NCI-H2227 (cell line): ENCODE measurements at regions not wholly inside any gene's neighbourhood (a gene's known extent, or its start where the extent isn't known, plus 50 kb on each side); places are given as distances from the start of the nearest gene placed in this dataset.
"Not testable (repeated sequence)": the region's sequence is repeated elsewhere in the genome, so short reads cannot be mapped to it uniquely, and the experiment has no call there.

Source experiments
- DNase-seq: peaks from one replicate; lab custom pipeline; 2025; ENCODE audit not compliant: unreplicated experiment; lab: John Stamatoyannopoulos, UW

DNA sequence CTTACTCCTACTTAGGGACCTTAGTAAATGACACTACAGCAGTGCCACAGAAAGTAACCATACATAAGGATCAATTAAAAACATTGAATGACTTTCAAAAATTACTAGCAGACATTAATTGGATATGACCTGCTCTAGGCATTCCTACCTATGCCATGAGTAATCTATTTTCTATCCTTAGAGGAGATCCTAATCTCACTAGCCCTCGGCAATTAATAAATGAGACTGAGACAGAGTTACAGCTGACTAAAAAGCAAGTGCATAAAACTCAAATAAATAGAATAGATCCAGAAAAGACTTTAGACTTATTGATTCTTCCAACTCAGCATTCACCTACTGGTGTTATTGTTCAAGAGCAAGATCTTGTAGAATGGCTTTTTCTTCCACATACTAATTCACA is 141.1 kb upstream of the ZNF91 start:
- not testable (repeated sequence) for DNase-seq

DNA sequence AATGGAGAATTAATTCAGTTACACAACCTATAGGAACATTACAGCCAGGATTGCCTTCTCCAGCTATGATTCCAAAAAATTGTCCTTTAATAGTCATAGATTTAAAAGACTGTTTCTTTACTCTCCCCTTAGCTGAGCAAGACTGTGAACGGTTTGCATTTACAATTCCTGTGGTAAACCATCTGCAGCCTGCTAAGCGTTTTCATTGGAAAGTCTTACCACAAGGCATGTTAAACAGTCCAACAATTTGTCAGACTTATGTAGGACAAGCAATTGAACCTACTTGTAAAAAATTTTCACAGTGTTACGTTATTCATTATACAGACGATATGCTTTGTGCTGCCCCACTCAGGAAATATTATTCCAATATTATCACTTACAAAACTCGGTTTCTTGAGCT is 140.6 kb upstream of the ZNF91 start:
- DNase-seq = not testable (repeated sequence)

DNA sequence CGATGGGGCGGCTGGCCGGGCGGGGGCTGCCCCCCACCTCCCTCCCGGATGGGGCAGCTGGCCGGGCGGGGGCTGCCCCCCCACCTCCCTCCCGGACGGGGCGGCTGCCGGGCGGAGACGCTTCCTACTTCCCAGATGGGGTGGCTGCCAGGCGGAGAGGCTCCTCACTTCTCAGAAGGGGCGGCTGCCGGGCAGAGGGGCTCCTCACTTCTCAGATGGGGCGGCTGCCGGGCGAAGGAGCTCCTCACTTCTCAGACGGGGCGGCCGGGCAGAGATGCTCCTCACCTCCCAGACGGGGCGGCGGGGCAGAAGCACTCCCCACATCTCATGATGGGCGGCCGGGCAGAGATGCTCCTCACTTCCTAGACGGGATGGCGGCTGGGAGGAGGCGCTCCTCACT is 138.2 kb upstream of the ZNF91 start:
- DNase-seq = not testable (repeated sequence)

DNA sequence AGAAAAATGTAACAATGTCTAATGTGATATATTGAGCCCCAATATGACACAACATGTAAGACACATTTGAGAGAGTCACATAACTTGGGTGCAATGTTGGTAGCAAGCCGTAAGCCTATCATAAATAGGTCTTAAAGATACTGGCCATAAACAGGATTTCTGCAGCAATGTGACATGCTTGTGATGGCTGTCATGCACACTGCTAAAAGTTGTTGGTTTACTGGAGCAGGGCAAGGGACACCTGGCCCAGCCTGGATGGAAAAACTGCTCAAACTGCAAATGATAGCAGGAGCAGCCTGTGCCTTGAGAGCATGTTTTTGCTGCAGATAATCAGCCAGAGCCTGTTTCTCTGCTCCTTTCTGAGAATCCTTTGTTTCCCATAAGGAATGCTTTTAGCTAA is 136.7 kb upstream of the ZNF91 start:
- DNase-seq = no peak

DNA sequence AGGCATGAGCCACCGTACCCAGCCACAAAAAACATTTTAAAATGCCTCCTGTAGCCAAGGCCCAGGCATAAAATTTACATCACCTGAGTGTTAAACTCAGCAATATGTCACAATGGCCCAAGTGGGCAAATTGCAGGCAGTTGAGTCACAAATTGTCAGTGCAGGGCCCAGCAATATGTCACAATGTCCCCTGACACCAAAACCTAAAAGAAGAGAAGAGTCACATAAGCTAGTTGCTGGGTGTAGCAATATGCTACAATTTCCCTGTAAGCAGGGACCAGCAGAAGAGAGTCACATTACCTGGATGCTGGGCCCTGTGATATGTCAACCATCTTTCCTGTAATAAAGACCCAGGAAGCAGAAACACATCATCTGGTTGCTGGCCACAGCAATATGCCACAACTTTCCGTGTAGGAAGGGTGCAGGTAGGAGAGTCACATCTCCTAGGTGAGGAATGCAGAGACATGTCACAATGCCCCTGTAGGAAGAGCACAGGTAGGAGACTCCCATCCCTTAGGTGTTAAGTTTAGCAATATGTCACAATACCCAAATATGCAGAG is 136.0 kb upstream of the ZNF91 start:
- DNase-seq = no peak

DNA sequence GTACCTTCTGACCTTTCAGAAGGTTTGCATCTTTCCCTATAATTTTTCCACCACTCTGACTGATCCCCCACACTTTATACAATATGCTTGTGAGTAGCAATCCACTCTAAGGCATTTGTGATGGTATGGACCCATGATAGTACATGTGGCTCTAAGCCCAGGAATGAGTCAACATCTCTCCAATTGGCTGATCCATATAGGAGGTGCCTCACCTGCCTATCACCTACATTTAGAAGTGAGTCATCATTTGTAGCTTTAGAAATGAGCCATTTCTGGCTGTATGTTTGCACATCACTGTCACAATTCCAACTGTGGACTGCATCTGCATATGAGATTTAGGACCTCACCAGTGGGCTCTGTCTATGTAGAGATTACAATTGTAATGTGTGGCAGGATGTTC is 133.1 kb upstream of the ZNF91 start:
- no peak for DNase-seq

DNA sequence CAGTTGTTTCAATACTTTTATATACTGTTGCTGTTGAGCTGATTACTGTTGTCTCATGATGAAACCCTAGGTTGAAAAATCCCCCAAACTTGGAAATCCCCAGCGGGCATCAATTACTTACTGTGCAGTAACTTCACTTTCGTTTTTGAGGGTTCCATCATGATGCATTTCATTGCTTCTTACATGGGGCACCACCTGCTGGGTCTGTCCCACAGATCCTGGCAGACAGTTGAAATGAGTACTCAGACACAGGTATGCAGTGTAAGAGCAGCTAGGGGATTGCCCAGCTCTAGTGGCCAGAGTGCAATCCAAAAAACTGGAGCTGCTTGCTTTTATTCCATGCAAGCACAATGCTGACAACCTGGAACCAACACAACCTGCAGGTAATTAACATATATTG is 132.5 kb upstream of the ZNF91 start:
- DNase-seq = no peak

DNA sequence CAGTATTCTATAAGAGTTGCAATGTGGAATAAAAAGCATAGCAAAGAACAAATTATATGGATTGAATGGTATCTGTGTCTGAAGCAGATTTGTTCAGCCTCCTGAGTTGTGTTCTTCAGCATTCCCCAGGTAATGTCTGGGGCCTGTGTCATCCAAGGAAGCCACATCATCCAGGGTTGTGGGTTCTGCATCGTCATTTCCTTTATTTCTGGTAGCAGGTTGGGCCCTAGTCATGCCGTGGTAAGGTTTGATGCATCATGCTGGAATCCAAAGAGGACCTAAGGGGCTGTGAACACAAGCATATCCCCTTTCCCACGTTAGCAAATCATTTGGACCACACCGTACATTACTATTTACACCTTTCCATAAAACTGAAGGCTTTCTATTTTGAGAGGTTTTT is 131.0 kb upstream of the ZNF91 start:
- no peak for DNase-seq

DNA sequence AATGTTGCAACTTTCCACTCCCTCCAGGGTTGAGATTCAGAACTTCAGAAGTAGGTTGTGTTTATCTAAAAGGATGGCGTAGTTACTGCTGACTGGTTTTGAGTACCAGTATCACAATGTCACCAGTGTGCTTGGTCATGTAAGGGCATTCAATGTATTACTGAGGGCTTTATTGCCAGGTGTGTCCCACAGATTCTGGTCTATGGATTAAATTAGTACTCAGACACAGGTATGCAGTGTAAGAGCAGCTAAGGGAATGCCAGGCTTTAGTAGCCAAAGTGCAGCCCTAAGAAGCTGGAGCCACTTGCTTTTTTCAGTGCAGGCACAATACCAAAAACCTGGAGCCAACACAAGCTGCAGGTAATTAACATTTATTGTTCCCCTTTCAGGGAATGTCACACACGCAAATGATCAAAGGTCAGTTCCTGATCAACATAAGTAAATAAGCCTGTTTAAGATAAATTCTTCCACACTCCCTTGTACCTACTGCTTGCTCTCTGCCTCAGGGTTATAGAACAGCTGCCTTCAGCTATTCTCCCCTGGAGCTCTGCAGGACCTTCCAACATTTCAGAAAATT is 130.1 kb upstream of the ZNF91 start:
- DNase-seq = no peak

DNA sequence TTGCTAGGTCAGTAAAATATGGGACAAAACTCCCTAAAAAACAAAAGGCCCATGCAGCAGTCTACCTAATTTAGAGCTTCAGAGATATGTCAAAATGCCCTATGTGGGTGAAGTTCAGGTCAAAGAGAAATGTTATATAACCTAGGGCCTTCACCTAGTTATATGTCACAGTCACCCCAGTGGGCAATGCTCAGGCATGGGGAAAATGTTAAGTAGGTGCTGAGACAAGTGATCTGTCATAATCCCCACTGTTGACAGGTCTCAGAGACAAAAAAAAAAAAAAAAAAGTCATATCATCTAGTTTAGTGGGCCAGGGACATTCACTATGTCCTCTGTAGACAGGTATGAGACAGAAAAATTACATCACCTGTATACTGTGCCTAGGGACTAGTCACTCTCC is 128.6 kb upstream of the ZNF91 start:
- DNase-seq = no peak

DNA sequence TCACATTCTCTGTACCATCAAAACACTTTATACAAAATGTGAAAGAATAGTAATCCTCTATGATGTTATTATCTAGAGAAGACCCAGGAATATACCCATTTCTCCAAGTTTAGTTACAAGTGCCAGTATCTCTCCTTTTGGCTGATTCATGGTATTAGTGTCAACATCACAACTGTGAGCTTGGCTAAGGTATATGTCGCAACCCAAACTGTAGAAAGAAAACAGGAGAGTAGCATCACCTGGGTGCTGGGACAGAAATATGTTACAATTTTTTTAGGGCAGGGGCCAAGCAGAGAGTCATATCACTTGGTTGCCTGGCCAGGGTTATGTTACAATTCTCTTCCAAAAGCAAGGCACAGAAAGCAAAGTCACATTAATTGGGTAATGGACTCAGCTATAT is 127.2 kb upstream of the ZNF91 start:
- no peak for DNase-seq

DNA sequence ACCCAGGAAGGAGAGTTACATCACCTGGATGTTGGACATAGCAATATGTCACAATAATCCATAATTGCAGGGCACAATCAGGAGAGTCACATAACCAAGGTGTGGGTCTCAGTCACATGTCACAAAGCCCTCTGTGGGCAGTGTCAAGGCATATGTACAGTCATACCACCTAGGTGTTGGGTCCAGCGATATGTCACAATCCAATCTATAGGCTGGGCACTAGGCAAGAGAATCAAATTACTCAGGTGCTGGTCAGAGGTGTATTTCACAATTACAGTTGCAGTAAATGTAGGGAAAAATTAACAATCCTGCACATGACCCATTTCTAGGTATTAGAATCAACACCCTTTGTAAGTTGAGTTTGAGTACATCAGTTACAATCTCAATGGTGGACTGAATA is 126.2 kb upstream of the ZNF91 start:
- no peak for DNase-seq

DNA sequence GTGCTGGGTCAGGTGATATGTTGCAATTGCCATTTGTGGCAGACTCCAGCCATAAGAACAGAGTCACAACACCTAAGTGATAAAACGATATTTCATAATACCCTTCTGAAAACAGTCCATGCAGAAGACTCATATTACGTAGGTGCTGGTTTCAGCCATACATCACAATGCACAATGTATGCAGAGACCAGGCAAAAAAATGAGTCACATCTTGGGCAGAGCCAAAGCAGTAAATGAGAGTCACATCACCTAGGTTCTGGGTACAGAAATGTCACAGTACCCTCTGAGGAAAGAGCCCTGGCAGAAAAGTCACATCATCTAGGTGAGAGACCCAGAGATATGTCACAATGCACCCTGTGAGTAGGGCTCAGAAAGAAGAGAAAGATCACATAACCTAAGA is 125.2 kb upstream of the ZNF91 start:
- DNase-seq = no peak

DNA sequence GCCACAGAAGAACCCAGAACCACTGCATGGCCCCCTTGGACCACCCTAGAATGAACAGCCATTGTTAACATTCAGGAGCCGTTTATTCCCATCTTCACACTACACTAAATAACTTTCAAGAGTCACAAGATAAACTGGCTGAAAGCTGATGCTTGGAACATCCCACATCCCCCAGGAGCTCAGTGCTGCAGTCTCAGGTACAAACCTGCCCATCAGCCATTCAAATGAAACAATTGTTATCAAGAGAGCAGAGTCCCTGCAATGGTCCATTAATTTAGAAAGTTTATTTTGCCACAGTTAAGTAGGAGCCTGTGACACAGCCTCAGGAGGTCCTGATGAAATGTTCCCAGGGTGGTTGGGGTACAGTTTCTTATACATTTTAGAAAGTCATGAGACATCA is 123.8 kb upstream of the ZNF91 start:
- DNase-seq = no peak

DNA sequence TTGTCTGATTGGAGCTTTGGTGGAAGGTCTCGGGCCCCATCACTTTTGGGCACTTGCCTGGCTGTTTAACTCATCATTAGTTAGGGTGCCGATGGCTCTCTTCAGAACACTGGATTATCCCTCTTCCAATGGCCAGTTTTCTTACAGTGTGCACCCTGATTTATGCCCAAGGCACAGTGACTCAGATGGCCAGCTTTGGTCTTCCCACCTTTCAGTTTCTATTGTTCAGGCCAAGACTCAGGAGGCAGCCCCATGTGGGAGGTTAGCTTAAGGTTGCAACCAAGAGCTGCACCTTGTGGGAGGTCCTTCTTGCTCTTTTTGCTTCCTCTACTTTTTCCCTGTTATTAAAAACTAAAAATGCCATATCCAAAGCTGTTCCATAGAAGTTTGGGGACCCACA is 121.0 kb upstream of the ZNF91 start:
- DNase-seq = no peak

DNA sequence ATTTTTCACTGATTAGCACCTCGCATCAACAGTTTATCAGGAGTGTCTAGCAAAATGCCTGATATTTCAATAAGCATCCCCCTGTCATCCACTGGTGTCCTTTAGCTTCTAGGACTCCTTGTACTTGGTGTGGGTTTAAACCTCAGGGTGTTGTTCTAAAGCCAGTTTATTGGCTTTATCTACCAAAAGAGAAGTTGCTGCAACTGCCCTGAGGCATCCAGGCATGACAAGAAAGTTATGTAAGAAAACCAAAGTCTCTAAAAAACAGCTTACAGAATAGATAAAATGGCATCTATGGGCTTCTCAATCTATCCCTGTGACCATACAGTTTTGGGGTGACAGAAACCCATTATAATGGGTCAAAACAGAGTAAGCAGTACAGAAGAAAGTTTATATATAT is 120.3 kb upstream of the ZNF91 start:
- DNase-seq = no peak

DNA sequence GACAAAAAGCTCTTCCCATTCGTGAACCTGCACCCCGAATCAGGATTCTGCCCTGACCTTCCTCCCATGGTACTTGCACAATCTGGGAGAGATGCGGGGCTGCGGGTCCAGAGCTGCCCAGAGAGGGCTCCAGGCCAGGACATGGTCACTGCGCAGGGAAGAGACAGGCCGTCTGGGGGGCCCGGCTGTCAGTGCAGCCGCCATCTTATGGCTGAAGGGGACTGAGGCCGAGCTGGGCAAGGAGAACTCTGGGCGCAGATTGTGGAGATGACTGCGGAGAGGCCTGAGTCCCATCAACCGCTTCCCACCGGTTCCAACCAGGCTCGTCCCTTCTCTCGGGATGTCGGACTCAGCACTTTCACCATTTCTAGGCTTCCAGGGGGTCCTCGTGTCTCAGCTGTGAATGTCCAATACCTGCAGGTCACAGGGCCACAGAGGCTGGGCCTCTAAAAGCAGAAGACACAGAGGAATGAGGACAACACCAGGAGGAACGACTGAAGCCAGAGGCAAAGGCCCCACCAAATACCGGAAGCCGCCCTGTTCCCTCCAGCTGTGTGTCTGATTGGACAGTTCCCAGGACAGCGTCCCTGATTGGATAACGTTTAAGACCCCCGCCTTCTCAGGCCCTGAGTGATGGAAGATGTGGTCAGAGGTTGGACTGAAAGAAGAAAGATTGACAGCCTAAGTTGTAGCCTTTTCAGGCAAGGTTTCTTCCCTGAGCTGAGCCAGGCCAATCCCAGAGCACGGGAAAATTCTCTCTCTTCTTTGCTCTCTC is 117.1 kb upstream of the ZNF91 start:
- peak; percentile 1 for DNase-seq

DNA sequence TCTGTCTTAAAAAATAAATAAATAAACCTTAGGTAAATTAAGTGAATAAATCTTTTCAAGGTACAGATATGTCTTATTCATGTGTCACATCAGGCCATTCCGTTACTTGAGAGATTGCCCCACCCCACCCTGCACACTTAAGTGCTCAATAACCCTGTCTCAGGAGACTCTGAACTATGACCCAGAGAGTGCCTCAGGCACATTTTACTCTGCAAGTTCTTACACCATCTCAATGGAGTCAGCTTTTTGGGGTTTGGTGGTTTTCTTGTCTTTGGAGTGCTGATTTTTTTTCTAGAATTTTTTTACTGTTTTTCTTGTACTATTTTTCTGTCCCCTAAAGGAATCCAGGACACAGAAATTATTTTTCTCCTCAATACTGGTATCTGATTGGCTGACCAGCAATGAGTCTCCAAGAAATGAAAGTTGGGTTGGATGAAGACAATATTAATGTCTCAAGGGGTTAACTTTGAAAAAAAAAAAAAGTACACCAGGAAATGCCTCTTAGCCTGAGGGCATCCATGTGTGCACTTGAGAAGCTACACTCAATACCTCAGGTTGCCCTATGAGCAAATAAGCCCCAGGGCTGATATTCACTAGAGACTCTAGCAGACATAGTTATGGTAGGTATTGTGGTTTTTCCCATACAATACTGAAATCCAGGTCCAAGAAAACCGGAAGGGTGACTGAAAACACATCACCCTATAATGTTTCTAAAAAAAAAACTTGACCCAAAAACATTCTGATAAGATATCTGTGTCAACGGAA is 114.6 kb upstream of the ZNF91 start:
- DNase-seq = no peak

DNA sequence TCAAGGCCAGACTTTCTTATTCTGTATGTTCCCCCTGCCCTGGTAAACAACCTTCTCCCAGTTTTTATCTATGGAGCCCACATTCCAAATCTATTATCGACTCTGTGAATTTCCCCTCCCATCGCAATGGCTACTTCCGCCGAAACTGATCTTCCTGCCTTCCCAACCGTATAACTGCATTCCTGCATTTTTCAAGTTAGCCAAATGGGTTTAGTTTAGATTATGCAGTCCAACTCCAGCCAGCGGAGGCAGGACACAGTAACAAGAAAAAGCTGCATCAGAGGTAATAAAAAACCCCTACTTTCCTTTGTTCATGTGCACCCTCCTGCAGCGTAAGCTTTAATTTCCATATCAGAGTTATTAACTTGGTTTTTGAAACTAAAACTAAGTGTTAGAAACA is 112.2 kb upstream of the ZNF91 start:
- DNase-seq = no peak

DNA sequence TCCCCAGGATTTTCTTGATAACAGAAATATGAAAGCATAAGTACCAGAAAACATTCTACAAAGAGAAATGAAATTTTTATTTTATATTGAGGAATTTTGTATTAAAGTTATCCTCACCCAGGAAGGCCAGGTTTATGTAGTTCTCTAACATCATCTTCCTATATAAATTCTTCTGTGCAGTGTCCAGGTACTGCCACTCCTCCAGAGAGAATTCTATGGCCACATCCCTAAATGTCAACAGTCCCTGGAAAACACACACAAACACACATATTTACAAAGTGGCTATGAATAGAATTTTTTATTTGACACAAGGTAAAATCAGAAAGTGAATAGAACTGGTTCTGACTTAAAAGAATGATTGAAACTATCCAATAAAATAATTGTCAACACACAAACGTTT is 110.5 kb upstream of the ZNF91 start:
- no peak for DNase-seq

DNA sequence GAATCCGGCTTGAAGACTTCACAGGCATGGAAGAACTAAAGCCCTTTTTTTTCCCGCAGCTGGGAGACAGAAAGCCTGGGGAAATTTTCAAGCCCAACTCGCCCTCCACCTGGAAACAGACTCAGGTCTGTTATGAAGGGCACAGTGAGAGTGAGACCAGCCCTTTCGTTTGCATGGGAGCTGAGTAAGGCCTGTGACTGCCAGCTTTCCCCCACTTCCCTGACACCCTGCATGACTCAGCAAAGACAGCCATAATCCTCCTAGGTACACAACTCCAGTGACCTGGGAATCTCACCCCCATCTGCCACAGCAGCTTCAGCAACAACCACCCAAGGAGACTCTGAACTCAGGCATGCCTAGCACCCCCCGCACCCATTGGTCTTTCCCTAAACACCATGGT is 87.6 kb upstream of the ZNF91 start:
- no peak for DNase-seq

DNA sequence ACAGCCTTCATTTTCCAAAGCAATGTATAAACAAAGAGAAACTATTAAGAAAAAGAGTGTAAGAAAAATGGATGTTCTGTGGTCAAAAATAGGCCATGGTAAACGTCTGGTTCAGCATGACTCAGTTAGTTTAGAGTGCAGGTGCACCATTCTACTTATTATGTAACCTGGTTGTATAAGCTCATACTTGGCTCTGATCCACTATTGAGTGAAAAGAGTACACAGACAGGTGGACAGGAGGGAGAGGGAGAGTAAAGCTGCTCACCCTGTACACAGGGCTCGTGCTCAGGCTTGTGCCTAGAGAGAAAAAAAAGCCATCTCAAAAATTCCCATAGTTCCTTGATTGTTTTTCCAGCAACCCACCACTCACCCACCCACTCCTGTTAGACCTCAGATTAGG is 85.8 kb upstream of the ZNF91 start:
- DNase-seq = no peak
